Common myeloid progenitor, CD34-positive (primary cell): ENCODE measurements at regions not wholly inside any gene's neighbourhood (a gene's known extent, or its start where the extent isn't known, plus 50 kb on each side); places are given as distances from the start of the nearest gene placed in this dataset.

Experiments used
- CTCF ChIA-PET: fragments of 350-600 bp; sonication (Branson Sonifier 250); formaldehyde crosslinking; loops from one replicate; lab custom pipeline; 2021; ENCODE audit warnings: antibody characterized with exemption; lab: Charles Lee
- POLR2A ChIA-PET: fragments of 350-600 bp; sonication (Branson Sonifier 250); formaldehyde crosslinking; loops from one replicate; lab custom pipeline; 2021; ENCODE audit warnings: antibody characterized with exemption; lab: Charles Lee
- DNase-seq, 3 donors: peaks; one replicate each; pipeline versions ENCODE4 v3.0.0 to v3.0.0-alpha.2; 2013
- H3K27ac ChIP-seq, 2 experiments: 1 replicate in 1 of 2; 2 replicates in 1 of 2; pipeline ENCODE4 v1.7.0; 2013; ENCODE audit warnings: inconsistent platforms in 2 of 2, low read length in 2 of 2, mild to moderate bottlenecking in 2 of 2, low read depth in 1 of 2, moderate library complexity in 1 of 2; ENCODE audit not compliant: severe bottlenecking in 2 of 2, insufficient read depth in 1 of 2, poor library complexity in 1 of 2
- H3K27me3 ChIP-seq, 5 experiments: replicated peaks in 2 of 5; 1 replicate in 3 of 5; 2 replicates in 2 of 5; pipeline versions ENCODE4 v1.6.1 to v1.7.0; 2013; ENCODE audit warnings: low read length in 4 of 5, mild to moderate bottlenecking in 2 of 5, moderate library complexity in 2 of 5, inconsistent platforms in 1 of 5; ENCODE audit not compliant: insufficient read depth in 5 of 5, control insufficient read depth in 4 of 5
- H3K36me3 ChIP-seq, 4 experiments: 1 replicate in 2 of 4; 2 replicates in 2 of 4; pipeline versions ENCODE4 v1.6.1 to v1.7.0; 2013; ENCODE audit warnings: low read length in 3 of 4, control low read depth in 1 of 4, mild to moderate bottlenecking in 1 of 4; ENCODE audit not compliant: control insufficient read depth in 4 of 4, insufficient read depth in 4 of 4
- H3K4me1 ChIP-seq, 4 experiments: 1 replicate in 3 of 4; 2 replicates in 1 of 4; pipeline versions ENCODE4 v1.6.1 to v1.7.1; 2013; ENCODE audit warnings: low read length in 3 of 4, mild to moderate bottlenecking in 3 of 4, control low read depth in 1 of 4, inconsistent platforms in 1 of 4, moderate library complexity in 1 of 4; ENCODE audit not compliant: control insufficient read depth in 4 of 4, insufficient read depth in 4 of 4; ENCODE audit errors: control extremely low read depth in 1 of 4
- H3K4me3 ChIP-seq, 7 experiments: 1 replicate in 4 of 7; 2 replicates in 3 of 7; pipeline versions ENCODE4 v1.5.1 to v1.7.0; 2013; ENCODE audit warnings: mild to moderate bottlenecking in 7 of 7, low read length in 6 of 7, moderate library complexity in 6 of 7, inconsistent platforms in 2 of 7, low read depth in 2 of 7, control low read depth in 1 of 7; ENCODE audit not compliant: insufficient read depth in 4 of 7, control insufficient read depth in 1 of 7; ENCODE audit errors: extremely low read depth in 1 of 7
- H3K9me3 ChIP-seq, 5 experiments: 1 replicate in 4 of 5; 2 replicates in 1 of 5; pipeline versions ENCODE4 v1.6.1 to v1.7.1; 2013; ENCODE audit warnings: low read length in 4 of 5, mild to moderate bottlenecking in 2 of 5, inconsistent platforms in 1 of 5, low read depth in 1 of 5, moderate library complexity in 1 of 5; ENCODE audit not compliant: control insufficient read depth in 4 of 5, insufficient read depth in 2 of 5; ENCODE audit errors: control extremely low read depth in 1 of 5
- WGBS: methylation state at CpG from one replicate; pipeline ENCODE4 v1.1.5; 2013; ENCODE audit not compliant: insufficient coverage; 5-methylcytosine and 5-hydroxymethylcytosine counted together

DNA sequence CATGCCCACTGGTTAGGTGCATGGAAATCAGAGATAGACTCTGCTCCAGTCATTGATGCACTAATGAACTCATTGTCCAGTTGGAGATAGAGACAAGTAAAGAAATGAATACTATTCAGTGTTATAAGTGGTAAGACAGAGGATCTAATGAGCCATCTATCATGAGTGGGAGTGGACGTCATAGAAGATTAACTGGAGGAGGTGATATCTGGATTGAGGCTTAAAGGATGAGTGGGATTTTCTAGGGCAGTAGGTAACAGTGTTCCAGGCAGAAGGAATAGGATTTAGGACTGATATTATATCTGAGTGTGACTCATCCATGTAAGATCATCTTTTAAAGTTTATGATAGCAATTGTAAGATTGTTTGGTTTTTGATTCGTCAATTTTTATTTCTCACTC, 152.2 kb upstream of the CSNK1A1L start:
- Histone ChIP-seq H3K36me3 (no peaks in the 10 kb centered on the region), H3K4me3 (no peak overlapping the region), H3K27me3 (no peaks in the 10 kb centered on the region), H3K9me3 (no peaks in the 10 kb centered on the region), H3K4me1 (no peaks in the 10 kb centered on the region), H3K27ac (no peak overlapping the region)
- CTCF ChIA-PET: no interaction called here
- 80% methylated on average over 1 of the region's 2 CpGs for WGBS
- DNase-seq: no peak
- POLR2A ChIA-PET: no interaction called here

- no peaks in the 10 kb centered on the region for H3K36me3 ChIP-seq
- no peak overlapping the region for H3K4me3 ChIP-seq
- ChIA-PET POLR2A (no interaction called here), CTCF (no interaction called here)
- DNase-seq: no peak
- H3K4me1 ChIP-seq: no peaks in the 10 kb centered on the region
- no CpG with 5 or more reads among the region's 1 CpG for WGBS
- no peaks in the 10 kb centered on the region for H3K9me3 ChIP-seq
- H3K27ac ChIP-seq: no peak overlapping the region
- H3K27me3 ChIP-seq: no peaks in the 10 kb centered on the region
Measured at GRCh38 chr13:37257051-37257450, 151.6 kb upstream of the CSNK1A1L start.

- no peak overlapping the region for H3K4me3 ChIP-seq
- no peaks in the 10 kb centered on the region for H3K36me3 ChIP-seq
- ChIA-PET POLR2A (no interaction called here), CTCF (no interaction called here)
- no peak overlapping the region for H3K27ac ChIP-seq
- 100% methylated on average over 1 of the region's 4 CpGs for WGBS
- H3K27me3 ChIP-seq: no peaks in the 10 kb centered on the region
- peaks cover 0 to 3% (median 0%) of the 10 kb centered on the region in 5 experiments for H3K9me3 ChIP-seq
- DNase-seq: no peak
- no peaks in the 10 kb centered on the region for H3K4me1 ChIP-seq
Measured at GRCh38 chr13:37241786-37242185, 136.3 kb upstream of the CSNK1A1L start.

- Histone ChIP-seq H3K9me3 (peaks cover 0 to 2% (median 0%) of the 10 kb centered on the region in 5 experiments), H3K27me3 (no peaks in the 10 kb centered on the region), H3K36me3 (no peaks in the 10 kb centered on the region), H3K4me3 (no peak overlapping the region), H3K4me1 (no peaks in the 10 kb centered on the region), H3K27ac (no peak overlapping the region)
- ChIA-PET CTCF (no interaction called here), POLR2A (no interaction called here)
- no peak for DNase-seq
Measured at GRCh38 chr13:37230346-37230745, 124.9 kb upstream of the CSNK1A1L start.

- POLR2A ChIA-PET: interaction anchor here (0.7 kb wide), 1 partner anchor 388 kb away, joined by 4 read pairs; no protein-coding TSS in a partner anchor
- Histone ChIP-seq H3K36me3 (no peaks in the 10 kb centered on the region), H3K4me3 (no peak overlapping the region), H3K9me3 (peaks cover 0 to 2% (median 0%) of the 10 kb centered on the region in 5 experiments), H3K27ac (no peak overlapping the region), H3K27me3 (no peaks in the 10 kb centered on the region), H3K4me1 (no peaks in the 10 kb centered on the region)
- DNase-seq: no peak
- CTCF ChIA-PET: no interaction called here
- WGBS: 17% methylated on average over 1 of the region's 1 CpG
Measured at GRCh38 chr13:37229931-37230330, 124.5 kb upstream of the CSNK1A1L start.

- Histone ChIP-seq H3K9me3 (peaks cover 0 to 5% (median 0%) of the 10 kb centered on the region in 5 experiments), H3K36me3 (no peaks in the 10 kb centered on the region), H3K4me1 (no peaks in the 10 kb centered on the region), H3K27me3 (no peaks in the 10 kb centered on the region), H3K4me3 (no peak overlapping the region), H3K27ac (no peak overlapping the region)
- POLR2A ChIA-PET: no interaction called here
- no peak for DNase-seq
- WGBS: 100% methylated on average over 1 of the region's 4 CpGs
- CTCF ChIA-PET: no interaction called here
Measured at GRCh38 chr13:37226971-37227370, 121.5 kb upstream of the CSNK1A1L start.

DNA sequence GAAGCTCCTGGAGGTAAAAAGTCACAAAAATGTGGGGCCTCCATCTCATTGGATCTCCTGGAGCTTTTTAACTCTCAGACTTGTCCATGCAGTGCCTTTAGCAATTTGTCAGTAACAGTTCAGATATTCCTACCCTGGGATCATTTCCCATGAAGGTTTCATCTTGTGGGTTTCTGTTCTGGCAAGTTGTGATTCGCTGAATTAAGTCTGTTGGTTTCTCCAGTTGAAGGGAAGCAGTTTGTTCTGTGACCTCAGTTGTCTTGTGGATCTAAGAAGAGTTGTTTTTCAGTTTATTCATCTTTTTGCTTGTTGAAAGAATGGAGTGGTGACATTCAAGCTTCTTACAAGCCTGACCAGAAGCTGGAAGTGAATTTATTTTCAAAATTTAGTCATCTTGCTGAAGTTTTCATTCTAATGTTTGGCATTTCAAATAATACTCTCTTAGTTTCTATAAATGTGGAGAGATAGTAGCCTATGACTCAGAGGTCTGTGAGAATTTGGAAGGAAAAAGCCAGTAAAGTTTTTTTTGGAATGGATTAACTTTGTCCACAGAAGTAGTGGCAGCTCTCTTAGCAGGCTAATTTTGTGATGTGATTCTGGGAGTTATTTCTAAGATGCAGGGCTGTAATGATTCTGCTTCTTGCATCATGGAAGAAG, 120.1 kb upstream of the CSNK1A1L start:
- Histone ChIP-seq H3K36me3 (no peaks in the 10 kb centered on the region), H3K4me1 (no peaks in the 10 kb centered on the region), H3K27ac (no peak overlapping the region), H3K4me3 (no peak overlapping the region), H3K27me3 (no peaks in the 10 kb centered on the region), H3K9me3 (peaks cover 0 to 5% (median 0%) of the 10 kb centered on the region in 5 experiments)
- ChIA-PET CTCF (no interaction called here), POLR2A (no interaction called here)
- no peak for DNase-seq
- no CpG with 5 or more reads among the region's 1 CpG for WGBS
